ENCODE measurements at regions not wholly inside any gene's neighbourhood (a gene's known extent, or its start where the extent isn't known, plus 50 kb on each side); places are given as distances from the start of the nearest gene placed in this dataset.

- FAIRE-seq = no peak
- no peaks in the 10 kb centered on the region for H3K79me2 ChIP-seq (ENCODE audit: insufficient read depth, low read length)
Observed at GRCh38 chr6:93889713-93890112, 470.4 kb upstream of the EPHA7 start.

GRCh38 chr6:93886416-93886815 lies 467.1 kb upstream of the EPHA7 start:
- Mint-ChIP-seq H3K27ac (ENCODE audit: unreplicated experiment) (no peak overlapping the region), H3K9me3 (ENCODE audit: unreplicated experiment) (no peaks in the 10 kb centered on the region), H3K4me1 (ENCODE audit: low read depth, unreplicated experiment) (no peaks in the 10 kb centered on the region), H3K36me3 (ENCODE audit: low read depth, unreplicated experiment) (no peaks in the 10 kb centered on the region), H3K4me3 (ENCODE audit: unreplicated experiment) (no peak overlapping the region), H3K27me3 (ENCODE audit: low read depth, unreplicated experiment) (no peaks in the 10 kb centered on the region)
- no peaks in the 10 kb centered on the region for H3K79me2 ChIP-seq (ENCODE audit: insufficient read depth, low read length)
- H3K9me3 ChIP-seq (ENCODE audit: insufficient read depth, low read depth, low read length) = no peaks in the 10 kb centered on the region
- no peak overlapping the region for H3K4me3 ChIP-seq (ENCODE audit: insufficient read depth, low read depth, low read length)
- no peak overlapping the region for H3K27ac ChIP-seq (ENCODE audit: low read depth, low read length)
- no peak for DNase-seq (ENCODE audit: low read depth)
- no peaks in the 10 kb centered on the region for H3K4me1 ChIP-seq (ENCODE audit: insufficient read depth, low read length)
- H3K27me3 ChIP-seq (ENCODE audit: insufficient read depth, low read length) = no peaks in the 10 kb centered on the region
- FAIRE-seq = no peak
- no peak overlapping the region for H2AFZ ChIP-seq (ENCODE audit: low read depth, low read length)
- peak overlapping the region; percentile 34 for H3K4me2 ChIP-seq (ENCODE audit: low read length)
- H3K36me3 ChIP-seq (ENCODE audit: insufficient read depth, low read length) = no peaks in the 10 kb centered on the region
- no peak overlapping the region for H3K9ac ChIP-seq (ENCODE audit: low read length)
- TF ChIP-seq EZH2 (IDR thresholded peaks at IDR 0.05; ENCODE audit: insufficient read depth, low read length) = no peak
- TF ChIP-seq, protein P1, sequence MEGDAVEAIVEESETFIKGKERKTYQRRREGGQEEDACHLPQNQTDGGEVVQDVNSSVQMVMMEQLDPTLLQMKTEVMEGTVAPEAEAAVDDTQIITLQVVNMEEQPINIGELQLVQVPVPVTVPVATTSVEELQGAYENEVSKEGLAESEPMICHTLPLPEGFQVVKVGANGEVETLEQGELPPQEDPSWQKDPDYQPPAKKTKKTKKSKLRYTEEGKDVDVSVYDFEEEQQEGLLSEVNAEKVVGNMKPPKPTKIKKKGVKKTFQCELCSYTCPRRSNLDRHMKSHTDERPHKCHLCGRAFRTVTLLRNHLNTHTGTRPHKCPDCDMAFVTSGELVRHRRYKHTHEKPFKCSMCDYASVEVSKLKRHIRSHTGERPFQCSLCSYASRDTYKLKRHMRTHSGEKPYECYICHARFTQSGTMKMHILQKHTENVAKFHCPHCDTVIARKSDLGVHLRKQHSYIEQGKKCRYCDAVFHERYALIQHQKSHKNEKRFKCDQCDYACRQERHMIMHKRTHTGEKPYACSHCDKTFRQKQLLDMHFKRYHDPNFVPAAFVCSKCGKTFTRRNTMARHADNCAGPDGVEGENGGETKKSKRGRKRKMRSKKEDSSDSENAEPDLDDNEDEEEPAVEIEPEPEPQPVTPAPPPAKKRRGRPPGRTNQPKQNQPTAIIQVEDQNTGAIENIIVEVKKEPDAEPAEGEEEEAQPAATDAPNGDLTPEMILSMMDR (IDR thresholded peaks at IDR 0.05; ENCODE audit: insufficient read depth, low read depth, low read length) = no peak
- no peaks in the 10 kb centered on the region for H4K20me1 ChIP-seq (ENCODE audit: insufficient read depth, low read length)

More at GRCh38 chr6:93889713-93890112, 470.4 kb upstream of the EPHA7 start:
- H3K9me3 ChIP-seq (ENCODE audit: insufficient read depth, low read depth, low read length) = no peaks in the 10 kb centered on the region
- Mint-ChIP-seq H3K36me3 (ENCODE audit: low read depth, unreplicated experiment) (no peaks in the 10 kb centered on the region), H3K4me3 (ENCODE audit: unreplicated experiment) (no peak overlapping the region), H3K4me1 (ENCODE audit: low read depth, unreplicated experiment) (peaks cover 7% of the 10 kb centered on the region), H3K27me3 (ENCODE audit: low read depth, unreplicated experiment) (no peaks in the 10 kb centered on the region), H3K27ac (ENCODE audit: unreplicated experiment) (no peak overlapping the region), H3K9me3 (ENCODE audit: unreplicated experiment) (no peaks in the 10 kb centered on the region)
- no peaks in the 10 kb centered on the region for H4K20me1 ChIP-seq (ENCODE audit: insufficient read depth, low read length)
- no peaks in the 10 kb centered on the region for H3K36me3 ChIP-seq (ENCODE audit: insufficient read depth, low read length)
- H3K27me3 ChIP-seq (ENCODE audit: insufficient read depth, low read length) = no peaks in the 10 kb centered on the region
- H2AFZ ChIP-seq (ENCODE audit: low read depth, low read length) = no peak overlapping the region
- no peaks in the 10 kb centered on the region for H3K4me1 ChIP-seq (ENCODE audit: insufficient read depth, low read length)
- TF ChIP-seq, protein P1 (IDR thresholded peaks at IDR 0.05; ENCODE audit: insufficient read depth, low read depth, low read length) = no peak
- no peak for TF ChIP-seq EZH2 (IDR thresholded peaks at IDR 0.05; ENCODE audit: insufficient read depth, low read length)
- H3K4me2 ChIP-seq (ENCODE audit: low read length) = no peak overlapping the region
- no peak for DNase-seq (ENCODE audit: low read depth)
- H3K9ac ChIP-seq (ENCODE audit: low read length) = no peak overlapping the region
- H3K4me3 ChIP-seq (ENCODE audit: insufficient read depth, low read depth, low read length) = no peak overlapping the region
- no peak overlapping the region for H3K27ac ChIP-seq (ENCODE audit: low read depth, low read length)

- Histone ChIP-seq H2AFZ (ENCODE audit: low read depth, low read length) (no peak overlapping the region), H3K4me3 (ENCODE audit: insufficient read depth, low read depth, low read length) (no peak overlapping the region), H3K27me3 (ENCODE audit: insufficient read depth, low read length) (no peaks in the 10 kb centered on the region), H3K9me3 (ENCODE audit: insufficient read depth, low read depth, low read length) (no peaks in the 10 kb centered on the region), H4K20me1 (ENCODE audit: insufficient read depth, low read length) (no peaks in the 10 kb centered on the region), H3K9ac (ENCODE audit: low read length) (no peak overlapping the region), H3K79me2 (ENCODE audit: insufficient read depth, low read length) (no peaks in the 10 kb centered on the region), H3K36me3 (ENCODE audit: insufficient read depth, low read length) (no peaks in the 10 kb centered on the region), H3K4me2 (ENCODE audit: low read length) (no peak overlapping the region), H3K27ac (ENCODE audit: low read depth, low read length) (no peak overlapping the region), H3K4me1 (ENCODE audit: insufficient read depth, low read length) (no peaks in the 10 kb centered on the region)
- H3K27me3 Mint-ChIP-seq (ENCODE audit: low read depth, unreplicated experiment) = no peaks in the 10 kb centered on the region
- no peaks in the 10 kb centered on the region for H3K9me3 Mint-ChIP-seq (ENCODE audit: unreplicated experiment)
- H3K4me1 Mint-ChIP-seq (ENCODE audit: low read depth, unreplicated experiment) = no peaks in the 10 kb centered on the region
- no peak for TF ChIP-seq EZH2 (IDR thresholded peaks at IDR 0.05; ENCODE audit: insufficient read depth, low read length)
- TF ChIP-seq, protein P1 (IDR thresholded peaks at IDR 0.05; ENCODE audit: insufficient read depth, low read depth, low read length) = no peak
- H3K36me3 Mint-ChIP-seq (ENCODE audit: low read depth, unreplicated experiment) = no peaks in the 10 kb centered on the region
- no peak overlapping the region for H3K27ac Mint-ChIP-seq (ENCODE audit: unreplicated experiment)
- FAIRE-seq (no peak), DNase-seq (ENCODE audit: low read depth) (no peak)
- H3K4me3 Mint-ChIP-seq (ENCODE audit: unreplicated experiment) = no peak overlapping the region
Observed at GRCh38 chr6:93859971-93860370, 440.6 kb upstream of the EPHA7 start.

Measured in astrocyte (in vitro differentiated cells and primary cell).